A673 (cell line): ENCODE measurements at regions not wholly inside any gene's neighbourhood (a gene's known extent, or its start where the extent isn't known, plus 50 kb on each side); places are given as distances from the start of the nearest gene placed in this dataset.

Source experiments
- BruUV-seq: library from RNA; stranded (reverse); fragments of 400-500 nt; replicated peaks from 2 replicates; lab custom pipeline; 2021; lab: Mats Ljungman, UMichigan
- CTCF ChIA-PET: fragments of 300-600 bp; sonication (Branson Sonifier 250); formaldehyde crosslinking; loops from one replicate; lab custom pipeline; 2022; ENCODE audit warnings: antibody characterized with exemption; lab: Charles Lee
- POLR2A ChIA-PET: fragments of 300-600 bp; sonication (Branson Sonifier 250); formaldehyde crosslinking; loops from one replicate; lab custom pipeline; 2022; ENCODE audit warnings: antibody characterized with exemption; ENCODE audit not compliant: low non-redundant PET; lab: Charles Lee
- DNase-seq: peaks from one replicate; pipeline ENCODE4 v3.0.0-alpha.2; 2015; ENCODE audit warnings: low spot score
- H3K27ac ChIP-seq: fragments of 200-600 bp; sonication (generic); 2 replicates; pipeline ENCODE4 v1.5.1; 2016; ENCODE audit warnings: mixed run types, low read depth, mild to moderate bottlenecking, mixed read lengths, antibody characterized with exemption, low read length; ENCODE audit not compliant: poor library complexity, severe bottlenecking
- H3K27me3 ChIP-seq: fragments of 200-600 bp; sonication (generic); replicated peaks from 2 replicates; pipeline ENCODE4 v1.6.1; 2017; ENCODE audit warnings: mixed run types, low read depth, mild to moderate bottlenecking, mixed read lengths, antibody characterized with exemption, low read length; ENCODE audit not compliant: insufficient read depth, poor library complexity
- H3K36me3 ChIP-seq: fragments of 200-600 bp; sonication (generic); 2 replicates; pipeline ENCODE4 v1.6.1; 2016; ENCODE audit warnings: mixed run types, mild to moderate bottlenecking, mixed read lengths, antibody characterized with exemption, low read length; ENCODE audit not compliant: insufficient read depth, poor library complexity, severe bottlenecking
- H3K4me1 ChIP-seq: fragments of 200-600 bp; sonication (generic); 2 replicates; pipeline ENCODE4 v1.6.1; 2017; ENCODE audit warnings: mixed run types, mild to moderate bottlenecking, mixed read lengths, antibody characterized with exemption, low read length; ENCODE audit not compliant: insufficient read depth, poor library complexity, severe bottlenecking
- H3K4me3 ChIP-seq: fragments of 200-600 bp; sonication (generic); 2 replicates; pipeline ENCODE4 v1.5.1; 2016; ENCODE audit warnings: low read depth, mixed run types, mild to moderate bottlenecking, mixed read lengths, low read length; ENCODE audit not compliant: poor library complexity, severe bottlenecking
- H3K9me3 ChIP-seq: fragments of 200-600 bp; sonication (generic); 2 replicates; pipeline ENCODE4 v1.6.1; 2016; ENCODE audit warnings: mixed run types, low read depth, mild to moderate bottlenecking, mixed read lengths, antibody characterized with exemption, low read length; ENCODE audit not compliant: poor library complexity, severe bottlenecking
- CTCF ChIP-seq: fragments of 300-800, 200-600 bp; sonication (generic); conservative IDR thresholded peaks from 2 replicates; pipeline ENCODE4 v1.5.1; 2017; ENCODE audit warnings: low read depth, mild to moderate bottlenecking, antibody characterized with exemption, low read length, moderate library complexity, mixed read lengths
- EZH2 ChIP-seq: fragments of 200-600 bp; sonication (generic); IDR thresholded peaks from 2 replicates; pipeline ENCODE4 v1.6.1; 2017; ENCODE audit warnings: borderline replicate concordance, low read depth, mild to moderate bottlenecking, mixed read lengths, antibody characterized with exemption, low read length; ENCODE audit not compliant: poor library complexity, severe bottlenecking
- intact Hi-C: fragments of 100-400 bp; cut with micrococcal nuclease; formaldehyde crosslinking; loops from one replicate; pipeline ENCODE4 v1.10.0; 2022; ENCODE audit not compliant: unreplicated experiment

GRCh38 chr17:77086433-77087010, 54.2 kb upstream of the SEC14L1 start:
- intact Hi-C loops: loop anchor here (1.0 to 5.0 kb wide), 2 partner anchors 161 to 411 kb away; no protein-coding TSS in a partner anchor
- BruUV-seq: no TSS peak
- CTCF ChIA-PET: interaction anchor here (0.9 kb wide), 1 partner anchor 31 kb away, joined by 3 read pairs; no protein-coding TSS in a partner anchor
- Histone ChIP-seq H3K4me3 (no peak overlapping the region), H3K36me3 (peaks cover 13% of the 10 kb centered on the region), H3K27me3 (no peaks in the 10 kb centered on the region), H3K27ac (no peak overlapping the region), H3K9me3 (no peaks in the 10 kb centered on the region), H3K4me1 (peaks cover 14% of the 10 kb centered on the region)
- TF ChIP-seq CTCF (peak; percentile 95), EZH2 (no peak)
- POLR2A ChIA-PET: no interaction called here
- DNase-seq: peak; percentile 63

- no TSS peak for BruUV-seq
- ChIA-PET POLR2A (interaction anchor here (0.6 kb wide), 1 partner anchor 9 kb away, joined by 6 read pairs; no protein-coding TSS in a partner anchor), CTCF (interaction anchor here (0.6 to 1.3 kb wide), 4 partner anchors 11 to 53 kb away, joined by 3 to 6 read pairs (median 3); partner anchors contain the start of gene SEC14L1)
- H3K4me3 ChIP-seq: peak overlapping the region; percentile 79
- DNase-seq: no peak
- peaks cover 26% of the 10 kb centered on the region for H3K36me3 ChIP-seq
- H3K27me3 ChIP-seq: no peaks in the 10 kb centered on the region
- TF ChIP-seq EZH2 (no peak), CTCF (no peak)
- H3K4me1 ChIP-seq: peaks cover 14% of the 10 kb centered on the region
- H3K9me3 ChIP-seq: no peaks in the 10 kb centered on the region
- intact Hi-C loops: loop anchor here (5.0 kb wide), 1 partner anchor 409 kb away; no protein-coding TSS in a partner anchor
- H3K27ac ChIP-seq: peak overlapping the region; percentile 93
Measured at GRCh38 chr17:77087650-77088454, 52.9 kb upstream of the SEC14L1 start.

- BruUV-seq: no TSS peak
- TF ChIP-seq EZH2: no peak
- peak; percentile 83 for TF ChIP-seq CTCF
- H3K9me3 ChIP-seq: no peaks in the 10 kb centered on the region
- ChIA-PET CTCF (interaction anchor here (0.6 to 1.3 kb wide), 3 partner anchors 12 to 52 kb away, joined by 3 to 6 read pairs (median 3); partner anchors contain the start of gene SEC14L1), POLR2A (interaction anchor here (0.5 to 0.6 kb wide), 3 partner anchors 10 to 198 kb away, joined by 5 to 9 read pairs (median 6); no protein-coding TSS in a partner anchor)
- peak; percentile 98 for DNase-seq
- H3K4me3 ChIP-seq: peak overlapping the region; percentile 79
- H3K27me3 ChIP-seq: no peaks in the 10 kb centered on the region
- H3K4me1 ChIP-seq: peaks cover 14% of the 10 kb centered on the region
- peaks cover 34% of the 10 kb centered on the region for H3K36me3 ChIP-seq
- H3K27ac ChIP-seq: peak overlapping the region; percentile 93
- intact Hi-C loops: loop anchor here (5.0 kb wide), 1 partner anchor 409 kb away; no protein-coding TSS in a partner anchor
Measured at GRCh38 chr17:77088455-77089123, 52.2 kb upstream of the SEC14L1 start.
